Sigmoid colon (tissue), 4 donors: ENCODE measurements at regions not wholly inside any gene's neighbourhood (a gene's known extent, or its start where the extent isn't known, plus 50 kb on each side); places are given as distances from the start of the nearest gene placed in this dataset.

Source experiments
- POLR2AphosphoS5 ChIP-seq, 4 donors: sonication (generic); formaldehyde crosslinking; IDR thresholded peaks; one replicate each; pipeline ENCODE4 v1.6.1; 2017; ENCODE audit warnings: antibody characterized with exemption in 4 of 4
- TF ChIP-seq, protein P1 (sequence below), 4 experiments: fragments of 450-650 bp in 3 of 4; fragments of 200-600 bp in 1 of 4; IDR thresholded peaks; one replicate each; pipeline ENCODE4 v1.5.1; 2016 to 2019; ENCODE audit warnings: antibody characterized with exemption in 4 of 4, mild to moderate bottlenecking in 3 of 4, moderate library complexity in 2 of 4

DNA sequence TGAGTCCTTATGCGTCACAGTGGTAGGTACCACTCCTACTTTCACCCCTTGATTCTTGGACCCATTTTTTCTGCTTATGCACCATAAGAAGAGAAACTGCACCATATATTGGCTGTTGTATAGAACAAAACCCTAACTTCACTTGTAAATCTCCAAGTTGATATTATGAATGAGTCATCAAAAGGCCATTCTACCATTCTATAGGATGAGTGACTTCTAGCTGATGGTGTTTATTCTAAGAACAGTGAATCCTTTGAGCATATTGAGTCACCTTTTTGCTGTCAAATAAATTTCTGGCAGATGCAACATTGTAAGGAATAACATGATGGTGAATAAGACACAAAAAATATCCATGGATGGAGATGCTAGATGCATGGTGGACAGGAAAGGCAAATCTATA is 57.7 kb downstream of the POLR1D start:
- TF ChIP-seq, protein P1, sequence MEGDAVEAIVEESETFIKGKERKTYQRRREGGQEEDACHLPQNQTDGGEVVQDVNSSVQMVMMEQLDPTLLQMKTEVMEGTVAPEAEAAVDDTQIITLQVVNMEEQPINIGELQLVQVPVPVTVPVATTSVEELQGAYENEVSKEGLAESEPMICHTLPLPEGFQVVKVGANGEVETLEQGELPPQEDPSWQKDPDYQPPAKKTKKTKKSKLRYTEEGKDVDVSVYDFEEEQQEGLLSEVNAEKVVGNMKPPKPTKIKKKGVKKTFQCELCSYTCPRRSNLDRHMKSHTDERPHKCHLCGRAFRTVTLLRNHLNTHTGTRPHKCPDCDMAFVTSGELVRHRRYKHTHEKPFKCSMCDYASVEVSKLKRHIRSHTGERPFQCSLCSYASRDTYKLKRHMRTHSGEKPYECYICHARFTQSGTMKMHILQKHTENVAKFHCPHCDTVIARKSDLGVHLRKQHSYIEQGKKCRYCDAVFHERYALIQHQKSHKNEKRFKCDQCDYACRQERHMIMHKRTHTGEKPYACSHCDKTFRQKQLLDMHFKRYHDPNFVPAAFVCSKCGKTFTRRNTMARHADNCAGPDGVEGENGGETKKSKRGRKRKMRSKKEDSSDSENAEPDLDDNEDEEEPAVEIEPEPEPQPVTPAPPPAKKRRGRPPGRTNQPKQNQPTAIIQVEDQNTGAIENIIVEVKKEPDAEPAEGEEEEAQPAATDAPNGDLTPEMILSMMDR (IDR thresholded peaks at IDR 0.05): no peak
- TF ChIP-seq POLR2AphosphoS5 (IDR thresholded peaks at IDR 0.05): no peak
